Common myeloid progenitor, CD34-positive (primary cell): ENCODE measurements at regions not wholly inside any gene's neighbourhood (a gene's known extent, or its start where the extent isn't known, plus 50 kb on each side); places are given as distances from the start of the nearest gene placed in this dataset.
A peak's percentile ranks its signal among the peaks of the same experiment; 100 is the strongest.
"Not testable (repeated sequence)": the region's sequence is repeated elsewhere in the genome, so short reads cannot be mapped to it uniquely, and the experiment has no call there.

Experiments
- CTCF ChIA-PET: fragments of 350-600 bp; sonication (Branson Sonifier 250); formaldehyde crosslinking; loops from one replicate; lab custom pipeline; 2021; ENCODE audit warnings: antibody characterized with exemption; lab: Charles Lee
- POLR2A ChIA-PET: fragments of 350-600 bp; sonication (Branson Sonifier 250); formaldehyde crosslinking; loops from one replicate; lab custom pipeline; 2021; ENCODE audit warnings: antibody characterized with exemption; lab: Charles Lee
- DNase-seq, 3 donors: peaks; one replicate each; pipeline versions ENCODE4 v3.0.0 to v3.0.0-alpha.2; 2013
- H3K27ac ChIP-seq, 2 experiments: 1 replicate in 1 of 2; 2 replicates in 1 of 2; pipeline ENCODE4 v1.7.0; 2013; ENCODE audit warnings: inconsistent platforms in 2 of 2, low read length in 2 of 2, mild to moderate bottlenecking in 2 of 2, low read depth in 1 of 2, moderate library complexity in 1 of 2; ENCODE audit not compliant: severe bottlenecking in 2 of 2, insufficient read depth in 1 of 2, poor library complexity in 1 of 2
- H3K27me3 ChIP-seq, 5 experiments: replicated peaks in 2 of 5; 1 replicate in 3 of 5; 2 replicates in 2 of 5; pipeline versions ENCODE4 v1.6.1 to v1.7.0; 2013; ENCODE audit warnings: low read length in 4 of 5, mild to moderate bottlenecking in 2 of 5, moderate library complexity in 2 of 5, inconsistent platforms in 1 of 5; ENCODE audit not compliant: insufficient read depth in 5 of 5, control insufficient read depth in 4 of 5
- H3K36me3 ChIP-seq, 4 experiments: 1 replicate in 2 of 4; 2 replicates in 2 of 4; pipeline versions ENCODE4 v1.6.1 to v1.7.0; 2013; ENCODE audit warnings: low read length in 3 of 4, control low read depth in 1 of 4, mild to moderate bottlenecking in 1 of 4; ENCODE audit not compliant: control insufficient read depth in 4 of 4, insufficient read depth in 4 of 4
- H3K4me1 ChIP-seq, 4 experiments: 1 replicate in 3 of 4; 2 replicates in 1 of 4; pipeline versions ENCODE4 v1.6.1 to v1.7.1; 2013; ENCODE audit warnings: low read length in 3 of 4, mild to moderate bottlenecking in 3 of 4, control low read depth in 1 of 4, inconsistent platforms in 1 of 4, moderate library complexity in 1 of 4; ENCODE audit not compliant: control insufficient read depth in 4 of 4, insufficient read depth in 4 of 4; ENCODE audit errors: control extremely low read depth in 1 of 4
- H3K4me3 ChIP-seq, 7 experiments: 1 replicate in 4 of 7; 2 replicates in 3 of 7; pipeline versions ENCODE4 v1.5.1 to v1.7.0; 2013; ENCODE audit warnings: mild to moderate bottlenecking in 7 of 7, low read length in 6 of 7, moderate library complexity in 6 of 7, inconsistent platforms in 2 of 7, low read depth in 2 of 7, control low read depth in 1 of 7; ENCODE audit not compliant: insufficient read depth in 4 of 7, control insufficient read depth in 1 of 7; ENCODE audit errors: extremely low read depth in 1 of 7
- H3K9me3 ChIP-seq, 5 experiments: 1 replicate in 4 of 5; 2 replicates in 1 of 5; pipeline versions ENCODE4 v1.6.1 to v1.7.1; 2013; ENCODE audit warnings: low read length in 4 of 5, mild to moderate bottlenecking in 2 of 5, inconsistent platforms in 1 of 5, low read depth in 1 of 5, moderate library complexity in 1 of 5; ENCODE audit not compliant: control insufficient read depth in 4 of 5, insufficient read depth in 2 of 5; ENCODE audit errors: control extremely low read depth in 1 of 5
- WGBS: methylation state at CpG from one replicate; pipeline ENCODE4 v1.1.5; 2013; ENCODE audit not compliant: insufficient coverage; 5-methylcytosine and 5-hydroxymethylcytosine counted together

DNA sequence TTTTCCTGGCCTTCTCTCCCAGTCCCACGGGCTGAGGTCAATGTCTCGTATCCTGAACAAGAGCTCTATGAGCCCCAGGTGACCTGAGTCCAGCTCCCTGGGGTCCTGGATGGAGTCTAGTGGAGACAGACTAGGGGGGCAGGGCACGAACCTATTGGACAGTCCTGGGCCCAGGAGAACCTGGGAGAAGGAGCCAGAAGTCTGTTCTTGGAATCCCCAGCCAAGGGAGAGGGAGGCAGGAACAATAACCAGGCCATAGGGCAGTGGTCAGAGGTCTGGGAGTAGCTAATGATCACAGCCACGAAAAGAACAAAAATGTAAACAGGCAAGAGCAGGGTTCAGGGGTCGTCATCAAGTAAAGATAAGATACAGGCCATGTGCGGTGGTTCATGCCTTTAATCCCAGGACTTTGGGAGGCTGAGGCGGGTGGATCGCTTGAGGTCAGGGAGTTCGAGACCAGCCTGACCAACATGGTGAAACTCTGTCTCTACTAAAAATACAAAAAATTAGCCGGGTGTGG is 60.8 kb downstream of the COPRS start:
- no peaks in the 10 kb centered on the region for H3K9me3 ChIP-seq
- no peaks in the 10 kb centered on the region for H3K4me1 ChIP-seq
- no peaks in the 10 kb centered on the region for H3K36me3 ChIP-seq
- no peak overlapping the region for H3K27ac ChIP-seq
- H3K4me3 ChIP-seq = no peak overlapping the region
- WGBS = 86% methylated on average over 7 of the region's 10 CpGs
- no peak for DNase-seq
- ChIA-PET CTCF (interaction anchor here (0.6 kb wide), 1 partner anchor 172 kb away, joined by 3 read pairs; no protein-coding TSS in a partner anchor), POLR2A (no interaction called here)
- H3K27me3 ChIP-seq = no peaks in the 10 kb centered on the region

- CTCF ChIA-PET, POLR2A ChIA-PET: not testable (repeated sequence)
Measured at GRCh38 chr17:31795941-31796340, 63.1 kb downstream of the COPRS start.

DNA sequence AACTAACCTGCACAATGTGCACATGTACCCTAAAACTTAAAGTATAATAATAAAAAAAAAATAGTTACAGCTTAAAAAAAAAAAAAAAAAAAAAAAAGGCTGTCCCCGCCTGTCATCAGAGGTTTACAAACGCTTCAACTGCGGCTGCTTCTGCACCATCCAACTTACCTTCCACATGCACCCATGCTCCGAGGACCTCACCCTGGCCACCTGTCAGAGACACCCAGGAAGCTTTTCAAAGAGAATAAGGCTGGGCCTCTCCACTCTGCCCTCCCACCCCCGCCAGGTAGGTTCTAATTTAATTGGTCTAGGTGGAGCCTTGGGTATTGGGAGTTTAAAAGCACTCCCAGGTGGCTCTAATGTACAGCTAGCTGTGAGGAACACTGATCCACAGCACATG is 64.9 kb downstream of the COPRS start:
- CTCF ChIA-PET = interaction anchor here (1.3 kb wide), 1 partner anchor 101 kb away, joined by 3 read pairs; no protein-coding TSS in a partner anchor
- POLR2A ChIA-PET = no interaction called here
- no CpG with 5 or more reads among the region's 5 CpGs for WGBS

More at GRCh38 chr17:31795941-31796340, 63.1 kb downstream of the COPRS start:
- H3K9me3 ChIP-seq, DNase-seq, H3K4me1 ChIP-seq, H3K27ac ChIP-seq, H3K36me3 ChIP-seq, H3K4me3 ChIP-seq, H3K27me3 ChIP-seq: not testable (repeated sequence)
- WGBS = 96% methylated on average over 4 of the region's 7 CpGs

GRCh38 chr17:31793634-31794033 is 65.4 kb downstream of the COPRS start:
- H3K27ac ChIP-seq, DNase-seq, H3K36me3 ChIP-seq, CTCF ChIA-PET, H3K27me3 ChIP-seq, H3K9me3 ChIP-seq, H3K4me3 ChIP-seq, H3K4me1 ChIP-seq, POLR2A ChIA-PET: not testable (repeated sequence)
- no CpG with 5 or more reads among the region's 7 CpGs for WGBS

More for the DNA sequence above, 64.9 kb downstream of the COPRS start:
- H3K9me3 ChIP-seq = no peaks in the 10 kb centered on the region
- H3K4me3 ChIP-seq = no peak overlapping the region
- no peak for DNase-seq
- peaks cover 0 to 8% (median 3%) of the 10 kb centered on the region in 4 experiments for H3K4me1 ChIP-seq
- no peaks in the 10 kb centered on the region for H3K36me3 ChIP-seq
- no peaks in the 10 kb centered on the region for H3K27me3 ChIP-seq
- H3K27ac ChIP-seq = no peak overlapping the region

GRCh38 chr17:31792007-31792585 is 66.9 kb downstream of the COPRS start:
- Histone ChIP-seq H3K27me3 (no peaks in the 10 kb centered on the region), H3K36me3 (no peaks in the 10 kb centered on the region), H3K9me3 (no peaks in the 10 kb centered on the region), H3K4me3 (no peak overlapping the region), H3K27ac (no peak overlapping the region), H3K4me1 (peaks cover 0 to 8% (median 3%) of the 10 kb centered on the region in 4 experiments)
- ChIA-PET POLR2A (interaction anchor here (0.6 kb wide), 1 partner anchor 50 kb away, joined by 4 read pairs; no protein-coding TSS in a partner anchor), CTCF (no interaction called here)
- WGBS = 38% methylated on average over 5 of the region's 6 CpGs
- DNase-seq = peak in 1 of 3 donors; percentile 18

DNA sequence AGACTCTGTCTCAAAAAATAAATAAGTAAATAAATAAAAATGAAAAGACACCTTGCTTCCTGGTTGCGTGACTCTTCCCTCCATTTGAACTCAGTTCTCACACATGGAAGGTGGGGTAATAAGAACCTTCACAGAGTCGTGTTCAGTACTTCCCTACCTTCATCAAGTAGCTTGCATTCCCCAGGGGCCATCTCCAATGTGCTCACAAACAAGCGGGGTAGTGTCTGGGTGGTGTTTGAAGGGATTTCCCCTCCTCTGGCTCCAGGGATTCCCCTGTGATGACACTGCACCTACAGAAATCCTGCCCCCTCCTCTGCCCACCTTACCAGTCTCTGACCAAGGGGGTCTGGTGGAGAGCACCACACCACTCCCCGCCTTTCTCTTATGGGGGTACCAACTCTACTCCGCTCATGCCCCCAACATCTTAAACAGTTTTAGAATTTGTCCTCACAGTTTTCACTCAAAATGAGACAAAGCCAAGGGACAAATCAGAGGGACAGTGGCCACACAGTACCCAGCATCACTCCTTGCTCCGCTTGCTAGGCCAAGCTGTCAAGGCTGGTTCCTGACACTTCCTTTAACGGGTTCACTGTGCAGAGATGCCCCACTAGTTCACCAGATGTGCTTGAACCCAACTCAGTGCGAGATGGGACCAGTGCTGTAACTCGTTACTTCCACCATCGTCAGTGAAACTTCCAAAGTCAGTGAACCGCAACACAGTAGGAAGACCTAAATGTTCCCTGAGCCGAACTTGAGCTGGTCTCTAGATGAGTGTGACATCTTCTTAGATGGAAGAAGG is 69.1 kb downstream of the COPRS start:
- Histone ChIP-seq H3K27ac (no peak overlapping the region), H3K36me3 (no peaks in the 10 kb centered on the region), H3K9me3 (no peaks in the 10 kb centered on the region), H3K27me3 (no peaks in the 10 kb centered on the region), H3K4me3 (no peak overlapping the region), H3K4me1 (peaks cover 0 to 8% (median 3%) of the 10 kb centered on the region in 4 experiments)
- POLR2A ChIA-PET = no interaction called here
- CTCF ChIA-PET = interaction anchor here (0.9 kb wide), 1 partner anchor 12 kb away, joined by 3 read pairs; no protein-coding TSS in a partner anchor
- 95% methylated on average over 8 of the region's 12 CpGs for WGBS
- DNase-seq = peak in 2 of 3 donors; percentile 11 to 13

DNA sequence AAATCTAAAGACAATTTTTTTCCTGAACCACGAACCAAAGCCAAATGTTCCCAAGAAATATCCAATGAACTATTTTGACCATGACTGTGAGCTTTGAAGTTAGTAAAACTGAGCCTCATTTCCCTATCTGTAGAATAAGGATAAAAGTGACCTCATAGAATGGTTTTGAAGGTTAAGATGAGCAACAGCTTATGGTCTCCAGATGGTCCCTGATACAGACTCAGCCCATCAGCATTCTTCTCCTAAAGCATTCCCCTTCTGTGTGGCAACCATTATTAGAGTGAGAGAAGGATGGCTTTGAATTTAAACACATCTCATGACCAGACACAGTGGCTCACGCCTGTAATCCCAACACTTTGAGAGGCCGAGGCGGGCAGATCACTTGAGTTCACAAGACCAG is 70.1 kb downstream of the COPRS start:
- no peak overlapping the region for H3K4me3 ChIP-seq
- WGBS = 97% methylated on average over 3 of the region's 4 CpGs
- ChIA-PET CTCF (no interaction called here), POLR2A (no interaction called here)
- H3K4me1 ChIP-seq = peaks cover 0 to 8% (median 3%) of the 10 kb centered on the region in 4 experiments
- no peaks in the 10 kb centered on the region for H3K9me3 ChIP-seq
- no peak overlapping the region for H3K27ac ChIP-seq
- DNase-seq = no peak
- H3K27me3 ChIP-seq = no peaks in the 10 kb centered on the region
- H3K36me3 ChIP-seq = no peaks in the 10 kb centered on the region
